NCI-H146 treated with DMSO at 0.1 percent for 48 hours (cell line): ENCODE measurements at regions not wholly inside any gene's neighbourhood (a gene's known extent, or its start where the extent isn't known, plus 50 kb on each side); places are given as distances from the start of the nearest gene placed in this dataset.
A peak's percentile ranks its signal among the peaks of the same experiment; 100 is the strongest.
"Not testable (repeated sequence)": the region's sequence is repeated elsewhere in the genome, so short reads cannot be mapped to it uniquely, and the experiment has no call there.

Experiments
- DNase-seq: peaks from one replicate; lab custom pipeline; 2025; ENCODE audit not compliant: unreplicated experiment; lab: John Stamatoyannopoulos, UW

DNA sequence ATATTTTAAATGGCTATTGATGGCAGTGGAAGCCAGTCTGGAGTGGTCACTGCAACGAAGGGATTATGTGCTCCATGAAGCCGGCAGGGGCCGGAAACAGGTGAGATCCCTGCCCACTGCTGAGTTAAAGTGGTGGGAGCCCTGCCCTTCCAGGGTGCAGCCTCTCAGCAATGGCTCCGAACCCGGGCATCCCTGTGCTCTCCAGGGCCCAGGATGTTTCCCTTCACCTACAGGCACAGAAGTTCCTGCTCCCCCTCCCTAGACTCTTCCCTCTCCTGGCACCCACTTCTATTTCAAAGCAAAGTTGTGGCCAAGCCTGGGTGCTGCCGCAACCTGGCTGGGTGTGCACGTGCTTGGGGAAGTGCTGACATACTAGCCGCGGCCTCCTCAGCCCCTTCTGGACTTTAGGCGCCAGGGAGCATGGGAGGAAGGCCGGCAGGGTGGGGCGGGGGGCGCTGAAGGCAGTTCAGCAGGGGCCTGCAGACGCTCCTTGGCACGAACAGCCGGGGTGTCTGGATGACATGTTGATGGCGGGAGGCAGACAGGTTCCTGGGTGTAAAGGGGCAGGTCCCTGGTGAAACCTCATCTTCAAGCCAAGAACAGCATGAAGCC lies 452.3 kb downstream of the HTR1B start:
- no peak for DNase-seq

DNA sequence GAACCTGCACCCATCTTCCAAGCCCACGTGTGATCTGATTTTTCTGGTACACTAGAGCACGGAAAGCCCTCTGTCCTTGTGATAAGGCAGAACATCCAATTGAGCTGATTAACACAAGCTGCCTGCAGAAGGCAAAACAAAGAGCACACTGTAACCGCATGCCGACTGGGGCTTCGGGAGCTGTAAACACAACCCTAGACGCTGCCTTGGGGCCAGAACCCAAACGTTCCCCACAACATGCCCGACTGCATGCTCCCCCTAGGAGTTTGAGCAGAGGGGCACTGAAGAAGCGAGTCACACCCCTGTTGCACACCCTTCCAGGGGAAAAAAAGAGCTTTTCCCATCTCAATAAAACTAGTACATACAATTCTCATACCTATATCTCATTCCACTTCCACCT lies 470.7 kb downstream of the HTR1B start:
- no peak for DNase-seq

DNA sequence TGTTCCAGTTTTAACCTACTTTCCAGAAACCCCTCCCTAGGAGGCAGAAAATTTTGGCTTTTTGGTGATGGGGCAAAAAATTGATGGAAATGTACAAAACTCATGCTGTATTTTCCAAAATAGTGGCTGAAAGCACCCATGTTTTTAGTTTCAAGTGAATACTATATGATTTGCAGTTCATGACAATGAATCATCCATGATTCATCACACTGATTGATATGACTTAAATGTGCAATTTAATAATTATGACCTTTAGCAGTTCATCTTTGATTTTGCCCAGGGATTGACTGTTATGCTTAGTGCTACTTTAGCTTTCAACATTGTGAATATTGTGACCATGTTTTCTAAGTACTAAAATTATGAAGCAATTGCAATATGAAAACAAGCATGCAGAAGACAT lies 478.7 kb downstream of the HTR1B start:
- no peak for DNase-seq

DNA sequence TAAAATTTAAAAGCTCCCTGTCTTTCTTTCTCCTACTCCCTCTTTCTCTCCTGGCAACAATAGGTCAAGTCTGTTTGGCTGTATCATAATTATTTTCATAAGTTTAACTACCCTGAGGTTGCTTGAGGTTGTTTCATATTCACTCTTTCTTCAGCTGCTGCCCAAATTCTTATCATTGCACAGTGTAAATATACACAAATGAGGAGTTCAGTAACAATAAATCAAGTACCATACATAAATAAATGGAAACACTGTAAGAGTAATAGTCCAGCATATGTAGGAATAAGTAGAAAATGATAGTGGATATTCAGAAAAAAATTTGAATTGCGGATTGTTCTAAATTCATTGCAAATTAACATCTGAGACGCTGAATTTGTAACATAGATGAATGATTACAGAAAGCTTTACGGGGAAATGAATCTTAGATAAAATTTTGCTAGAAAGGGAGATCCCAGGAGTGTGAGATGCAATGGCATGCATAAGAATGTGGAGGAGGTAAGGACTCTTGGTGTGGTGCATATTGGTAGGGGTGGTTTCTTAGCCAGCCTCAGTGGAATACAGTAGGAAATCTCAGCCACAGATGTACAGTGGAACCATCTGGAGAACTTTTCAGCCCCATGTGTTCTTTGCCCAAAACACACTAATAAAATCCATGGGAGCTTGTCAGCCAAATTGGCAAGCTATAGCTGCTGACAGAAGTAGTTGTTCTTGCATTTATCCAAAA lies 480.7 kb downstream of the HTR1B start:
- no peak for DNase-seq

DNA sequence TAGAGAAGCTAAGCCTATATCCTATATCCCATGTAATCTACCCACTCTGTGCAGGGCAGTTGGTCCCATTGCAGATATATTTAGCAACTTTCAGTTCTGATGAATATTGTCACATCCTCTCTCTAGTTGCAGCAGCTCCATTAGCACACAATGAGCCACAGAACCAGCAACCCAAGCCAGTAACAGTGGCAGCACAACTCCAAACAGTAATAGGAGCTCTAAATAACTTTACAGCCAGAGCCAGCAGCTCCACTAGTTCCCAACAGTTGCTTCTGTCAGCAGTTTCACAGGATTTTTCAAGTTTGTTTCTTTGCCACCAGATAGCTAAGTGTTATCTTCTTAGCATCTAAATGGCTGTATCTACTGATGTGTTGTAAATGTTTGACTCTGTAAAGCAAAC lies 490.8 kb downstream of the HTR1B start:
- no peak for DNase-seq

DNA sequence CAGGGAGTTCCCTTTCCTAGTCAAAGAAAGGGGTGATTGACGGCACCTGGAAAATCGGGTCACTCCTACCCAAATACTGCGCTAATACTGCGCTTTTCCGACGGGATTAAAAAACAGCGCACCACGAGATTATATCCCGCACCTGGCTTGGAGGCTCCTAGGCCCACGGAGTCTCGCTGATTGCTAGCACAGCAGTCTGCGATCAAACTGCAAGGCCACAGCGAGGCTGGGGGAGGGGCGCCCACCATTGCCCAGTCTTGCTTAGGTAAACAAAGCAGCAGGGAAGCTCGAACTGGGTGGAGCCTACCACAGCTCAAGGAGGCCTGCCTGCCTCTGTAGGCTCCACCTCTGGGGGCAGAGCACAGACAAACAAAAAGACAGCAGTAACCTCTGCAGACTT lies 504.1 kb downstream of the HTR1B start:
- DNase-seq = not testable (repeated sequence)

DNA sequence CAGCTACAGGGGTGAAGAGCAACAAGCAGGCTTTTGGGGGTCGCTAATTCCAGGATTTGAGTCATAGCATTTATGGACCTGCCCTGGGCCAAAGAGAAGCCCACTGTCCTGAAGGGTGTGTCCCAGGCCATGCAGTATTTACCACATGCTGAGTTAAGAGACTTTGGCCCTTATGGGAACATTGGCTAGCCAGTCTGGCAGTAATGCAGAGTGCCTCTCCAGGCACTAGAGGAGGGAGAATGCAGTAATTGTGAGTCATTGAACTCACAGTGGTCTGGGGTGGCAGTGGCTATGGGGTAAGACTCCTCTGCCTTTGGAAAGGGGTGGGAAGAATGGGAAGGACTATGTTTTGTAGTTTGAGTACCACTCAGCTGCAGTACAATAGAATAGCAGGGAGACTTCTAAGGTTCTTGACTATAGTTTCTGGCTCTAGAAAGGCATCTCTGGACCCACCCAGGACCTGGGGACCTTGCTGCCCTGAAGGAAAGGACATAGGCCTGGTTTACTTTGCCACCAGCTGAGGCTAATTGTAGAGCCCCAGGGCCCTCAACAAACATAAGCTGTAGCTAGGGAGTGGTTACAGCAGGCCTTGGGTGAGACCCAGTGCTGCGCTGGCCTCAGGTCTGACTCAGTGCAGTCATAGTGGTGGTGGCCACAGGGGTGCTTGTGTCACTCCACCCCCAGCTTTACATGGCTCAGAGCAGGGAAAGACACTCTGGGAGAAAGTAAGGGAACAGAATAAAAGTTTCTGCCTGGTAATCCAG lies 520.9 kb downstream of the HTR1B start:
- no peak for DNase-seq

DNA sequence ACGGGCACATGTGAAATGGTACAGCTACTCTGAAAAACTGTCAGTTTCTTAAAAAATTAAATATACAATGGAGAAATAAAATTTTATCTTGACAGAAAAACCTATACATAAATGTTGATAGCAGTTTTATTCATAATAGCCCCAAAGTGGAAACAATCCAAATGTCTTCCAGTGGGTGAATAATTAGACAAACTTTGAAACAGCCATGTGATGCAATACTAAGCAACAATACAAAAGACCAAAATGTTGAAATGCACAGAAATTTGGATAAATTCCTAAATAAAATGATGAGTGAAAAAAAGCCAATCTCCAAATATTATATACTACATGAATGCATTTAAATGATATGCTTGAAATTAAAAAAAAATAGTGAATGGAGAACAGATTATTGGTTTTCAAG lies 523.1 kb downstream of the HTR1B start:
- DNase-seq = no peak

DNA sequence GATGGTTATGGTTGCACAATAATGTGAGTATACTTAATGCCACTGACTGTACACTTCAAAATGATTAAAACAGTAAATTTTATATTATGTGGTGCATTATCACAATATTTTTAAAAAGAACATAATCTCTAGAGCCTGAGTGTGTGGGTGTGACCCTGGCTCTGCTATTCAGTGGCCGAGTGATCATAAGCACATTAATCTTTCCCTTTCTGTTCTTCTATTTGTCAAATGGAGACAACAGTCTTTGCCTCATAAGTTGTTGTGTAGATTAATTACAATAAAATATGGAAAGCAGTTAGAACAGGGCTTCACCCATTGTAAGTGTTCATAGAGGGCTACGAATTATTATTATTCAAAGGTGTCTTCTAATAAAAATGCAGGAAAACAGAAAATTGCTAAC lies 548.6 kb downstream of the HTR1B start:
- no peak for DNase-seq

DNA sequence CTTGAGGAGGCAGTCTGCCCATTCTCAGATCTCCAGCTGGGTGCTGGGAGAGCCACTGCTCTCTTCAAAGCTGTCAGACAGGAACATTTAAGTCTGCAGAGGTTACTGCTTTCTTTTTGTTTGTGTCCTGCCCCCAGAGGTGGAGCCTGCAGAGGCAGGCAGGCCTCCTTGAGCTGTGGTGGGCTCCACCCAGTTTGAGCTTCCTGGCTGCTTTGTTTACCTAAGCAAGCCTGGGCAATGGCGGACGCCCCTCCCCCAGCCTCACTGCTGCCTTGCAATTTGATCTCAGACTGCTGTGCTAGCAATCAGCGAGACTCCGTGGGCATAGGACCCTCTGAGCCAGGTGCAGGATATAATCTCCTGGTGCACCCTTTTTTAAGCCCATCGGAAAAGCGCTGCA lies 557.8 kb downstream of the HTR1B start:
- DNase-seq = not testable (repeated sequence)

DNA sequence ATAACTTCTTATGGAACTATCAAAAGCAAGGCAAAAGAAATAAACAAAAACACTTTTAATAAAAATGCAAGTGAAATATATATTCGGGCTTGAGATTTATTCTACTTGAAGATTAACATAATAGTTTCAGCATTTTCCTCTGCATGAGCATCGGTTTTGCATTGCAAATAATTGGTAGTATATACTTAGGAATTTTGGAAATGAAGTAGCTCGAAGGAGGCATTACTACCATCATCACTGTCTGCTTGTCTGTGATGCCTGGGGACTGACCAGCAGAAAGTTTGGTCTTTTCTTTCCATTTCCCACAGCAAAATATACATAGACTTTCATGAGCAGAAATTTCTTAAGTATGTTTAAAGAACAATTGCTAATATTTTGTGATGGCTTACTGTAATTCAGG lies 570.7 kb downstream of the HTR1B start:
- no peak for DNase-seq

DNA sequence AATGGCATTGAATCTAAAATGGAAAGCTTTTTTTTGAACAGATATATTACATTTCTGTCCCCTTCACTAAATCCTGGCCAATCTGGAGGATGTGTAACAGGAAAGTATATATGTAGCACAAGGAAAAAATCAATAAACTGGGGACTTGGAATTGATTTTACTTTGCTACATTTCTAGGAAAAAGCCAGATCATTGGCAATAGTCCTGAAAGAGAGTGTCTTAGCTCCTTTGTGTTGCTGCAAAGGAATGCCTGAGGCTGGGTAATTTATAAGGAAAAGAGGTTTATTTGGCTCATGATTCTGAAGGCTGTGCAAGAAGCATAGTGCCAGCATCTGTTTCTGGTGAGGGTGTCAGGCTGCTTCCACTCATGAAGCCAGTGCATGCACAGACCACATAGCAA lies 574.9 kb downstream of the HTR1B start:
- no peak for DNase-seq

DNA sequence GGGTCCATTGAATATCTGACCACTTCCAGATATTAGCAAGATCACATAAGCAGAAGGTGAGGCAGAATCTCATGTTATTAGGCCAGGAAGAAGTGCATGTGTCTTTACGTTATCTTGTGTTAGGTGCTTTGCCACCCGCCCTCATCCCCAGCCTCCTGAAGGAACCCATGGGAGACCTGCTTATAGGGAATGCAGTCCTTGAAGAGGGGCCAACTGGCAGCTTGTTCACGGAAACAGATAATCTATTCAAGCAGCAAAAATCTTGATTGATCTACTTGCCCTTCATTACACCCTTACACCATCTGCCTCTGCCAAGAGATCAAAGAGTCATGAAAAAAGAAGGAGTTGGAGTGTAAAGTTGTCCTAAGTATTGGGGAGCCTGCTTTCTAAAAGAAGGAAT lies 576.4 kb downstream of the HTR1B start:
- DNase-seq = no peak

DNA sequence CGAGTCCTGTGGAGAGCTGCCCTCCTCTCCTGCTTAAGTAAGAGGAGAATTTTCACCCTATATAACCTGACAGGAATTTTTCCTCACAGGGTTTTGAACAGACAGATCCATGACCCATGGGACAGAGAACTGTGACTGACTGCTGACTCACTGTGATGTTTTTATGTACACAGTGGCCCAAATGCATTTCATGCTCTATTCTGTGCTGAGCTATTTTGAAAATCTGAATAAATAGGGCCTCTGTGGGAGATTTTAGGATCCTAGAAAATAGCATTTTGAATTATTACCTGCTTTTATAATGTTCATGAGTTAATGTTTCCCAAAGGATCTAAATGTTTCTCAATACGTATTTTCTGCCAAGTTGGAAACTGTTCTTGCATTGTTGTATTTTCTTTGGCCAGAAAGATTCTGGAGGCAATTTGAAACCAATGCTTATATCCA lies 577.4 kb downstream of the HTR1B start:
- no peak for DNase-seq

DNA sequence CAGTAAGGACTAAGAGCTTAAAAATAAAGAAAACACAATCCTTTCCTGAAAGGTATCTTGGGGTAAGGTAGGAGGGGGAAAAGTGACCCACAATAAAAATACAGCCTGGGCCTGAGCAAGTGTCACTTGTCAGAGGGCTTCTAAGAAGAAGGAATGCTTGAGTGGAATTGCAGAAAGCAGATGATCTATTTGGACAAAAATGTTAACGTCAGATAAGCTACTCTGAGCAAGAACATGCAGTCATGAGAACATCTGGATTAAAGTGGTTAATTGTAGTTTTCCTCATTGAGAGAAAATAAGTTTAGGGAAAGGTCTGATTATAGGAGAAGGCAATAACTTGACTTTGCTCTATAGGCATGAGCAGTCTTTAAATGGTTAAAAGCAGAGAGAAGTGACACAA lies 581.9 kb downstream of the HTR1B start:
- DNase-seq = no peak

DNA sequence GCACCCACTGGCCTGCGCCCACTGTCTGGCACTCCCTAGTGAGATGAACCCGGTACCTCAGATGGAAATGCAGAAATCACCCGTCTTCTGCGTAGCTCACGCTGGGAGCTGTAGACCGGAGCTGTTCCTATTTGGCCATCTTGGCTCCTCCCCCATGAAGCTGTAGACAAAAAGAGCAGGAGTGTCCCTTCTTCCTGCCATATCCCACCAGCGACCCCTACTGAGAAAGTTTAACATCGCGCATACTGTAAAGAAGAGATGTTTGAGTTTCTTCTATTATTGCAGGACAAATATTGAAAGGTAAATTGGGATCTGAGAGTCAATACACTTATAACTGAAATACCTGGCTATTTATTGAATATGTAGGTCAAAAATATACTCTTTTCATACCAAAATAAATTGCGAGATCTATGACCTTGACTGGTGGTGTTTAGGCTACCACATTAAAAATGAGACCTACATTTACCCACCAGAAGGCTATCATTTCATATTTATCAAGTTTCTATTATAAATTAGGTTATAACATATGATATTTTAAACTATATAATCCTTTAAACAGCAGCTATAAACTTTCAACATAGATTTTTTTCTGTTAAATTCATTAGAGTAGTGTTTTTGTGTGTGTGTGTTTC lies 586.3 kb downstream of the HTR1B start:
- peak; percentile 71 for DNase-seq

DNA sequence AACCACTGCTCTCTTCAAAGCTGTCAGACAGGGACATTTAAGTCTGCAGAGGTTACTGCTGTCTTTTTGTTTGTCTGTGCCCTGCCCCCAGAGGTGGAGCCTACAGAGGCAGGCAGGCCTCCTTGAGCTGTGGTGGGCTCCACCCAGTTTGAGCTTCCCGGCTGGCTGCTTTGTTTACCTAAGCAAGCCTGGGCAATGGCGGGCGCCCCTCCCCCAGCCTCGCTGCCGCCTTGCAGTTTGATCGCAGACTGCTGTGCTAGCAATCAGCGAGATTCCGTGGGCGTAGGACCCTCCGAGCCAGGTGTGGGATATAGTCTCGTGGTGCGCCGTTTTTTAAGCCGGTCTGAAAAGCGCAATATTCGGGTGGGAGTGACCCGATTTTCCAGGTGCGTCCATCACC lies 586.9 kb downstream of the HTR1B start:
- not testable (repeated sequence) for DNase-seq

DNA sequence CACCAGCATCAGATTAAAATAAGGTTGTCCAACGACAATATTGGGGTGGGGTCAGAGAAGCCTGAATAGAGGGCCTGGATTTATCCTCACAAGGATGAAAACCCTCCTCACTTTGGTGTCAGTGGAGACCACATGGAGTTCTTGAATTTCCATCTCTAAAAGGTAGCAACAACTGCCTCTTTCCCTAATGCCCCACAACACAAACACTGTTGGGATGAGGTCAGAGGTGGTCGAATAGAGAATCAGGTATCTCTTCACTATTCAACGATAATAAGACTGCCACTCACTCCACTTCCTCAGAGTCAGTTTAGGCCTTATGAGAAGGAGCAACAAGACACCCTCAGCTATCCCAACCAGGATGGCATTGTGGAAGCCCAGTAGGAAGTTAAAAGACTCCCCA lies 596.1 kb downstream of the HTR1B start:
- DNase-seq = no peak

DNA sequence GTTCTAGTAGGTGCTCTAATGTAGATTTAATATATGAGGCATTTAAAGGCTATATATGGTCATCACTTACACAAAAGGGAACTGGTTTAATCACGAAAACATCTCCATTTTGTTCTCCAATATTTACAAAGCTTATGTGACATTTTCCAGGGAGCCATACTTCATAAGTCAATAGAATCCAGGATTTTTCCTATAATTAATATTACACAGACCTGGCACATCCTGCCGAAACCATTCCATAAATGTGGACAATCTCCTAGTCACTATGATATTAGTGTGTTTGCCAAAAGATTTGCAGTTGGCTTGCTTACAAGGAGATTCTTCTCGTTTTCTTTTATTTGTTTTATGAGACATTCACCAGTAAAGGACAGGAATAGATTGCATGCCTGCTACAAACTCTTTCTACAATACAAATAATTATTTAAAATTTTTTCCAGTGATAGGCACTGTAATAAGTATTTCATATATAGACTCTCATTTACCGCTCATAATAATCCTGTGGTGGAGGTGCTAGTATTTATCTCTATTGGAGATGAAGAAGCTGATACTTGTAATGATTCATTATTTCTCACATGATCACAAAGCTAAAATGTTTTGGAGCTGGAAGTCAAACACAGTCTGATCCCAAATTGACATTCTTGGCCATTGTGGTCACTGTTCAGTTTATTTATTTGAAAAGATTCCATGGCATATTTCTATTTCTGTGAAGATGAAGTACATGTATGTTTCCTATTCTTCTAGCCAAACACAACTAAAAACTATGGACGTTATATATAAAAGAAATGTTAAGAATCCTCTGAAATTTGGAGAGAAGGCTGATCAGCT lies 597.0 kb downstream of the HTR1B start:
- DNase-seq = no peak

DNA sequence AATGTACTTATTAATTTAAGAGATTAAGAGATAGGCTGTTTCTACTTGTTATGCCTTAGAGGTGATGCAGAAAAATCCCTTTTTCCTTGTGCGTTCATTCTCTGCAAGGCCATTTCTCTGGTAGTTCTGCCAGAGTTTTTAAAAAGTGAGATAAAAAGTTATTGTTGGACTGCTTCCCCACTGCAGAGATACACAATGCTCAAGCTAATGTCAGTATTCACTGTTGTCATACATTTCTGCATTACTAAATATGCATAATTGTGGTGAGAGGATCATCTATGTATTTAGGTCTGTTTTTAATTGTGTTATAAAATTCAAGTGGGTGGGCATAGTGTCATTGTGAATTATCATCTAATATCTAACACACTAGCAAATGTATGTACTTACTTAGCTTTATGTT lies 600.4 kb downstream of the HTR1B start:
- DNase-seq = no peak

DNA sequence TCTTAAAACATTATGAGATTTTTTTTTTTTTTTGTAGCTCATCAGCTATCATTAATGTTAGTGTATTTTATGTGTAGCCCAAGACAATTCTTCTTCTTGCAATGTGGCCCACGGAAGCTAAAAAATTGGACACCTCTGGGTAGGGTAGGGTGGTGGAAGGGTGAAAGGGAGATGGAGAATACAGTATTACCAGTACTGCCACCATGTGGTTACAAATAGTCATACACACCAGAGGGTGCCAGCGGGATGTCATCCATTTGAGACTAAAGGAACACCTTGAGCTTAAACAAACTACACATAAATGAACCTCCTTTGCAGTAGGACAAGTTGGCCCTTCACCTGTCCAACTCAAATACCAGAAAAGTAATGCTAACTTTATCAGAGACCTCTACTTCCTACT lies 601.9 kb downstream of the HTR1B start:
- DNase-seq = no peak
